H1 (cell line): ENCODE measurements at regions not wholly inside any gene's neighbourhood (a gene's known extent, or its start where the extent isn't known, plus 50 kb on each side); places are given as distances from the start of the nearest gene placed in this dataset.

Experiments
- CTCF ChIA-PET: fragments of 300-600 bp; sonication (Branson Sonifier 250); formaldehyde crosslinking; loops from one replicate; lab custom pipeline; 2021; ENCODE audit not compliant: partially characterized antibody; lab: Charles Lee
- POLR2A ChIA-PET: fragments of 300-600 bp; sonication (Branson Sonifier 250); formaldehyde crosslinking; loops from one replicate; lab custom pipeline; 2021; ENCODE audit warnings: inconsistent platforms; ENCODE audit not compliant: partially characterized antibody; lab: Charles Lee
- DNase-seq, 2 experiments: peaks; one replicate each; pipeline versions ENCODE4 v3.0.0 to v3.0.0-alpha.2; 2010 to 2022; ENCODE audit warnings: low spot score in 2 of 2, low read depth in 1 of 2, mixed read lengths in 1 of 2
- FAIRE-seq: peaks from 2 replicates; lab custom pipeline; 2011; peaks lifted over from hg19 to GRCh38; lab: Jason Lieb, UNC
- H2AFZ ChIP-seq: 2 replicates; pipeline ENCODE4 v1.8.1; 2012; ENCODE audit warnings: low read length, inconsistent platforms
- H2AK5ac ChIP-seq: 2 replicates; pipeline ENCODE4 v1.6.1; 2013; ENCODE audit warnings: low read depth, low read length
- H2BK120ac ChIP-seq: replicated peaks from 2 replicates; pipeline ENCODE3; 2013; ENCODE audit warnings: low read depth, low read length, inconsistent platforms
- H2BK12ac ChIP-seq: 2 replicates; pipeline ENCODE4 v1.6.1; 2013; ENCODE audit warnings: low read depth, low read length
- H2BK15ac ChIP-seq: 2 replicates; pipeline ENCODE4 v1.6.1; 2013; ENCODE audit warnings: low read length
- H2BK20ac ChIP-seq: 2 replicates; pipeline ENCODE4 v1.6.1; 2013; ENCODE audit warnings: low read length
- H2BK5ac ChIP-seq: 2 replicates; pipeline ENCODE4 v1.6.1; 2013; ENCODE audit warnings: low read depth, low read length
- H3K14ac ChIP-seq: 2 replicates; pipeline ENCODE4 v1.6.1; 2013; ENCODE audit warnings: inconsistent platforms; ENCODE audit not compliant: insufficient read length
- H3K18ac ChIP-seq: 2 replicates; pipeline ENCODE4 v1.6.1; 2013; ENCODE audit warnings: low read length; ENCODE audit errors: extremely low read depth
- H3K23ac ChIP-seq: 2 replicates; pipeline ENCODE4 v1.6.1; 2013; ENCODE audit warnings: inconsistent platforms; ENCODE audit not compliant: insufficient read length
- H3K23me2 ChIP-seq: 2 replicates; pipeline ENCODE4 v1.6.1; 2013; ENCODE audit warnings: low read depth, low read length
- H3K27ac ChIP-seq: 2 replicates; pipeline ENCODE4 v1.6.1; 2011; ENCODE audit warnings: low read depth, low read length, inconsistent platforms
- H3K27me3 ChIP-seq, 4 experiments: replicated peaks in 1 of 4; 1 replicate in 1 of 4; 2 replicates in 3 of 4; pipeline versions ENCODE4 v1.6.1 to v1.8.1; 2011 to 2013; ENCODE audit warnings: low read length in 3 of 4, mild to moderate bottlenecking in 3 of 4, inconsistent platforms in 2 of 4, mixed read lengths in 2 of 4, moderate library complexity in 1 of 4; ENCODE audit not compliant: control insufficient read depth in 3 of 4, insufficient read depth in 3 of 4; ENCODE audit errors: extremely low read depth in 1 of 4
- H3K36me3 ChIP-seq, 4 experiments: 2 replicates each; pipeline versions ENCODE4 v1.6.1 to v1.8.1; 2011 to 2013; ENCODE audit warnings: mild to moderate bottlenecking in 4 of 4, low read length in 3 of 4, moderate library complexity in 2 of 4, control low read depth in 1 of 4, inconsistent platforms in 1 of 4; ENCODE audit not compliant: insufficient read depth in 4 of 4, control insufficient read depth in 2 of 4
- H3K4ac ChIP-seq: replicated peaks from 2 replicates; pipeline ENCODE3; 2013; ENCODE audit warnings: low read length, low read depth, mixed read lengths, inconsistent platforms; ENCODE audit not compliant: insufficient read length
- H3K4me1 ChIP-seq, 4 experiments: replicated peaks in 1 of 4; 1 replicate in 1 of 4; 2 replicates in 3 of 4; pipeline versions ENCODE4 v1.6.1 to v1.8.1; 2011 to 2013; ENCODE audit warnings: low read length in 3 of 4, inconsistent platforms in 2 of 4, mixed read lengths in 1 of 4; ENCODE audit not compliant: insufficient read depth in 4 of 4, control insufficient read depth in 3 of 4
- H3K4me2 ChIP-seq, 2 experiments: 2 replicates each; pipeline versions ENCODE4 v1.6.1 to v1.8.1; 2011 to 2013; ENCODE audit warnings: low read depth in 2 of 2, low read length in 2 of 2, control low read depth in 1 of 2, inconsistent platforms in 1 of 2, mild to moderate bottlenecking in 1 of 2; ENCODE audit not compliant: insufficient read depth in 1 of 2
- H3K4me3 ChIP-seq, 4 experiments: fragments of 200-600, 300-600 bp in 1 of 4; sonication (generic), shearing (Covaris generic), sonication (Bioruptor Twin) in 1 of 4; 2 replicates each; pipeline versions ENCODE4 v1.5.1 to v1.8.1; 2011 to 2016; ENCODE audit warnings: low read length in 4 of 4, low read depth in 3 of 4, control low read depth in 2 of 4, inconsistent platforms in 2 of 4, mild to moderate bottlenecking in 2 of 4, mixed read lengths in 1 of 4, moderate library complexity in 1 of 4; ENCODE audit not compliant: insufficient read depth in 2 of 4; ENCODE audit errors: extremely low read depth in 1 of 4
- H3K56ac ChIP-seq: replicated peaks from 2 replicates; pipeline ENCODE3; 2013; ENCODE audit warnings: low read depth, mild to moderate bottlenecking, mixed read lengths, low read length, inconsistent platforms; ENCODE audit not compliant: insufficient read length
- H3K79me1 ChIP-seq: 2 replicates; pipeline ENCODE4 v1.6.1; 2013; ENCODE audit warnings: low read depth, low read length, control low read depth
- H3K79me2 ChIP-seq, 2 experiments: 2 replicates each; pipeline versions ENCODE4 v1.6.1 to v1.8.1; 2012 to 2013; ENCODE audit warnings: low read length in 2 of 2, mild to moderate bottlenecking in 2 of 2, inconsistent platforms in 1 of 2; ENCODE audit not compliant: insufficient read depth in 2 of 2, control insufficient read depth in 1 of 2
- H3K9ac ChIP-seq, 4 experiments: replicated peaks in 1 of 4; 1 replicate in 1 of 4; 2 replicates in 3 of 4; pipeline versions ENCODE4 v1.6.1 to v1.8.1; 2011 to 2013; ENCODE audit warnings: low read depth in 3 of 4, low read length in 3 of 4, control low read depth in 2 of 4, mild to moderate bottlenecking in 2 of 4, moderate library complexity in 2 of 4, inconsistent platforms in 1 of 4; ENCODE audit errors: extremely low read depth in 1 of 4
- H3K9me3 ChIP-seq, 2 experiments: 2 replicates each; pipeline versions ENCODE4 v1.6.1 to v1.8.1; 2012 to 2013; ENCODE audit warnings: mild to moderate bottlenecking in 2 of 2, moderate library complexity in 2 of 2, control low read depth in 1 of 2, inconsistent platforms in 1 of 2, low read depth in 1 of 2, low read length in 1 of 2, mixed read lengths in 1 of 2; ENCODE audit not compliant: insufficient read depth in 2 of 2
- H4K20me1 ChIP-seq, 2 experiments: replicated peaks in 1 of 2; 2 replicates each; pipeline versions ENCODE3 to v1.8.1; 2011 to 2013; ENCODE audit warnings: inconsistent platforms in 2 of 2, low read length in 2 of 2, mild to moderate bottlenecking in 1 of 2; ENCODE audit not compliant: insufficient read depth in 2 of 2, control insufficient read depth in 1 of 2
- H4K5ac ChIP-seq: 2 replicates; pipeline ENCODE4 v1.6.1; 2013; ENCODE audit warnings: low read length, low read depth, mixed read lengths, inconsistent platforms; ENCODE audit not compliant: insufficient read length
- H4K8ac ChIP-seq: 2 replicates; pipeline ENCODE4 v1.8.0; 2013; ENCODE audit warnings: mild to moderate bottlenecking, moderate library complexity, low read length, inconsistent platforms; ENCODE audit not compliant: insufficient read depth; ENCODE audit errors: extremely low read depth
- H4K91ac ChIP-seq: replicated peaks from 2 replicates; pipeline ENCODE3; 2013; ENCODE audit warnings: low read length, mixed read lengths, inconsistent platforms; ENCODE audit not compliant: insufficient read length
- CHD2 ChIP-seq: IDR thresholded peaks from 2 replicates; pipeline ENCODE4 v1.6.1; 2012; ENCODE audit warnings: low read length, improper control_type of control experiment
- CREB1 ChIP-seq: IDR thresholded peaks from 2 replicates; pipeline ENCODE4 v1.6.1; 2012; ENCODE audit warnings: inconsistent platforms
- EP300 ChIP-seq, 2 experiments: IDR thresholded peaks; 1 replicate in 1 of 2; 2 replicates in 1 of 2; pipeline ENCODE4 v1.6.1; 2011 to 2012; ENCODE audit warnings: low read depth in 2 of 2, low read length in 2 of 2, mild to moderate bottlenecking in 2 of 2, borderline replicate concordance in 1 of 2, inconsistent platforms in 1 of 2, moderate library complexity in 1 of 2
- GTF2F1 ChIP-seq: IDR thresholded peaks from 2 replicates; pipeline ENCODE4 v1.6.1; 2012; ENCODE audit warnings: low read depth, low read length, improper control_type of control experiment, borderline replicate concordance
- HDAC6 ChIP-seq: IDR thresholded peaks from one replicate; pipeline ENCODE4 v1.7.1; 2012; ENCODE audit warnings: low read depth, mild to moderate bottlenecking, inconsistent platforms, low read length, moderate library complexity
- JUN ChIP-seq: IDR thresholded peaks from 2 replicates; pipeline ENCODE4 v1.6.1; 2011; ENCODE audit warnings: low read depth, mild to moderate bottlenecking, improper control_type of control experiment, low read length
- RBBP5 ChIP-seq: IDR thresholded peaks from 2 replicates; pipeline ENCODE4 v1.7.1; 2012; ENCODE audit warnings: low read depth, mild to moderate bottlenecking, inconsistent platforms, low read length, moderate library complexity, borderline replicate concordance
- SP1 ChIP-seq: IDR thresholded peaks from 2 replicates; pipeline ENCODE4 v1.6.1; 2011; ENCODE audit warnings: low read depth, low read length
- SRF ChIP-seq: IDR thresholded peaks from 2 replicates; pipeline ENCODE4 v1.6.1; 2011; ENCODE audit warnings: mild to moderate bottlenecking, low read depth, low read length, moderate library complexity
- SUZ12 ChIP-seq: fragments of 200-600 bp; sonication (generic); IDR thresholded peaks from 2 replicates; pipeline ENCODE4 v1.6.1; 2012; ENCODE audit warnings: mild to moderate bottlenecking, inconsistent platforms, low read length, moderate library complexity, mixed read lengths
- WGBS, 2 experiments: shearing (Covaris generic) in 1 of 2; methylation state at CpG; one replicate each; pipeline versions ENCODE4 v1.1.6 to v1.1.7; 2013 to 2015; ENCODE audit warnings: low lambda C conversion rate in 2 of 2, mixed read lengths in 2 of 2, inconsistent platforms in 1 of 2, low coverage in 1 of 2, missing lambda C conversion rate in 1 of 2; ENCODE audit not compliant: insufficient replicate concordance in 2 of 2, insufficient coverage in 1 of 2, insufficient read length in 1 of 2; ENCODE audit errors: extremely low coverage in 1 of 2, missing lambda C conversion rate in 1 of 2; 5-methylcytosine and 5-hydroxymethylcytosine counted together

- H4K5ac ChIP-seq = no peak overlapping the region
- DNase-seq = no peak
- H4K20me1 ChIP-seq = no peaks in the 10 kb centered on the region
- H2BK120ac ChIP-seq = no peak overlapping the region
- CTCF ChIA-PET = no interaction called here
- no peak overlapping the region for H2BK15ac ChIP-seq
- no peak overlapping the region for H2AK5ac ChIP-seq
- 100% methylated on average over 1 of the region's 1 CpG; no CpG with 5 or more reads in 1 of the 2 experiments for whole genome bisulfite sequencing, 2 experiments
- no peak overlapping the region for H2BK20ac ChIP-seq
- no peak overlapping the region for H3K9ac ChIP-seq
- H3K36me3 ChIP-seq = no peaks in the 10 kb centered on the region
- H3K4me2 ChIP-seq = no peak overlapping the region
- no peak overlapping the region for H4K8ac ChIP-seq
- no peaks in the 10 kb centered on the region for H3K4me1 ChIP-seq
- H3K9me3 ChIP-seq = no peaks in the 10 kb centered on the region
- no peak overlapping the region for H3K23ac ChIP-seq
- FAIRE-seq = no peak
- no peak for TF ChIP-seq CHD2
- TF ChIP-seq JUN = no peak
- no peak for TF ChIP-seq EP300 (IDR thresholded peaks at IDR 0.05; ENCODE audit: borderline replicate concordance in 1 of 2, low read depth in 2 of 2, low read length in 2 of 2)
- TF ChIP-seq CREB1 = no peak
- no peak for TF ChIP-seq RBBP5
- no peak for TF ChIP-seq GTF2F1
- no peak for TF ChIP-seq HDAC6
- no peak for TF ChIP-seq SRF
- no peak for TF ChIP-seq SUZ12
- TF ChIP-seq SP1 = no peak
- H3K79me1 ChIP-seq = no peaks in the 10 kb centered on the region
- no peak overlapping the region for H4K91ac ChIP-seq
- H2AFZ ChIP-seq = no peak overlapping the region
- no peaks in the 10 kb centered on the region for H3K79me2 ChIP-seq
- no peak overlapping the region for H3K4me3 ChIP-seq
- no peak overlapping the region for H3K4ac ChIP-seq
- no peaks in the 10 kb centered on the region for H3K23me2 ChIP-seq
- no peak overlapping the region for H2BK12ac ChIP-seq
- no peak overlapping the region for H3K27ac ChIP-seq
- H3K18ac ChIP-seq = no peak overlapping the region
- no peaks in the 10 kb centered on the region for H3K27me3 ChIP-seq
- H3K14ac ChIP-seq = no peak overlapping the region
- no peak overlapping the region for H2BK5ac ChIP-seq
- POLR2A ChIA-PET = no interaction called here
- no peak overlapping the region for H3K56ac ChIP-seq
Measured at GRCh38 chr13:71339005-71339404, 528.0 kb downstream of the DACH1 start.
